GM21390 (cell line): ENCODE measurements at regions not wholly inside any gene's neighbourhood (a gene's known extent, or its start where the extent isn't known, plus 50 kb on each side); places are given as distances from the start of the nearest gene placed in this dataset.

Experiments
- ATAC-seq: cut with Tn5 transposase; IDR thresholded peaks from one replicate; pipeline ENCODE4 v1.9.1; 2021; ENCODE audit not compliant: unreplicated experiment

- ATAC-seq: no peak
Observed at GRCh38 chr21:27764056-27764455, 797.2 kb upstream of the ADAMTS5 start.

GRCh38 chr21:27761623-27762022, 794.7 kb upstream of the ADAMTS5 start:
- ATAC-seq: no peak

- no peak for ATAC-seq
Observed at GRCh38 chr21:27759820-27760219, 792.9 kb upstream of the ADAMTS5 start.

- ATAC-seq: no peak
Observed at GRCh38 chr21:27759091-27759659, 792.3 kb upstream of the ADAMTS5 start.

GRCh38 chr21:27756191-27756590, 789.3 kb upstream of the ADAMTS5 start:
- ATAC-seq: no peak

GRCh38 chr21:27743971-27744564, 777.2 kb upstream of the ADAMTS5 start:
- no peak for ATAC-seq

- ATAC-seq: no peak
Observed at GRCh38 chr21:27741736-27742135, 774.8 kb upstream of the ADAMTS5 start.

GRCh38 chr21:27740084-27740483, 773.2 kb upstream of the ADAMTS5 start:
- ATAC-seq: no peak

GRCh38 chr21:27739187-27739586, 772.3 kb upstream of the ADAMTS5 start:
- no peak for ATAC-seq

GRCh38 chr21:27735699-27736098, 768.8 kb upstream of the ADAMTS5 start:
- no peak for ATAC-seq

GRCh38 chr21:27734146-27734545, 767.3 kb upstream of the ADAMTS5 start:
- ATAC-seq: no peak

- ATAC-seq: no peak
Observed at GRCh38 chr21:27725916-27726315, 759.0 kb upstream of the ADAMTS5 start.

GRCh38 chr21:27722095-27722494, 755.2 kb upstream of the ADAMTS5 start:
- no peak for ATAC-seq

- no peak for ATAC-seq
Observed at GRCh38 chr21:27721675-27722074, 754.8 kb upstream of the ADAMTS5 start.

- ATAC-seq: no peak
Observed at GRCh38 chr21:27719226-27719625, 752.3 kb upstream of the ADAMTS5 start.

- ATAC-seq: no peak
Observed at GRCh38 chr21:27715131-27715530, 748.2 kb upstream of the ADAMTS5 start.

GRCh38 chr21:27713154-27714109, 746.5 kb upstream of the ADAMTS5 start:
- no peak for ATAC-seq

GRCh38 chr21:27704567-27705166, 737.8 kb upstream of the ADAMTS5 start:
- ATAC-seq: no peak

- no peak for ATAC-seq
Observed at GRCh38 chr21:27703791-27704190, 736.9 kb upstream of the ADAMTS5 start.

GRCh38 chr21:27700974-27701614, 734.2 kb upstream of the ADAMTS5 start:
- no peak for ATAC-seq

- ATAC-seq: no peak
Observed at GRCh38 chr21:27695246-27695645, 728.4 kb upstream of the ADAMTS5 start.
